GM23338 (cell line): ENCODE measurements at regions not wholly inside any gene's neighbourhood (a gene's known extent, or its start where the extent isn't known, plus 50 kb on each side); places are given as distances from the start of the nearest gene placed in this dataset.

ENCODE experiments used
- ATAC-seq: fragments of 200-7000 bp; cut with Tn5 transposase; 3 replicates; pipeline ENCODE4 v1.9.1; 2020
- DNase-seq: peaks from one replicate; pipeline ENCODE4 v3.0.0-alpha.2; 2015; ENCODE audit warnings: low spot score
- H2AFZ ChIP-seq: fragments of 200-600 bp; sonication (generic); 2 replicates; pipeline ENCODE4 v1.8.0; 2016; ENCODE audit warnings: antibody characterized with exemption, mild to moderate bottlenecking, moderate library complexity
- H3F3A ChIP-seq: fragments of 200-600 bp; sonication (generic); replicated peaks from 2 replicates; pipeline ENCODE4 v1.8.0; 2017; ENCODE audit warnings: antibody characterized with exemption, mixed run types, low read depth
- H3K27ac ChIP-seq: fragments of 200-600 bp; sonication (generic); 2 replicates; pipeline ENCODE4 v1.6.1; 2016; ENCODE audit warnings: low read depth
- H3K27me3 ChIP-seq: fragments of 200-600 bp; sonication (generic); 2 replicates; pipeline ENCODE4 v1.8.0; 2016; ENCODE audit warnings: mild to moderate bottlenecking, mixed run types, moderate library complexity; ENCODE audit not compliant: insufficient read depth
- H3K36me3 ChIP-seq: fragments of 200-600 bp; sonication (generic); 2 replicates; pipeline ENCODE4 v1.8.0; 2016; ENCODE audit warnings: mild to moderate bottlenecking; ENCODE audit not compliant: insufficient read depth
- H3K4me1 ChIP-seq: fragments of 200-600 bp; sonication (generic); 2 replicates; pipeline ENCODE4 v1.8.0; 2016; ENCODE audit warnings: mild to moderate bottlenecking, moderate library complexity; ENCODE audit not compliant: insufficient read depth
- H3K4me2 ChIP-seq: fragments of 200-600 bp; sonication (generic); 2 replicates; pipeline ENCODE4 v1.7.1; 2017; ENCODE audit warnings: mixed run types
- H3K4me3 ChIP-seq: fragments of 200-600 bp; sonication (generic); 2 replicates; pipeline ENCODE4 v1.6.1; 2016; ENCODE audit warnings: mixed run types
- H3K79me2 ChIP-seq: fragments of 200-600 bp; sonication (generic); replicated peaks from 2 replicates; pipeline ENCODE4 v1.8.0; 2017; ENCODE audit warnings: mild to moderate bottlenecking; ENCODE audit not compliant: insufficient read depth
- H3K9me2 ChIP-seq: fragments of 200-600 bp; sonication (generic); 2 replicates; pipeline ENCODE4 v1.8.0; 2017; ENCODE audit not compliant: insufficient read depth
- H4K20me1 ChIP-seq: fragments of 200-600 bp; sonication (generic); replicated peaks from 2 replicates; pipeline ENCODE4 v1.8.0; 2017; ENCODE audit warnings: mild to moderate bottlenecking; ENCODE audit not compliant: insufficient read depth
- H3K27ac Mint-ChIP-seq: 2 replicates; pipeline ENCODE4 v1.8.0; 2020; ENCODE audit warnings: inconsistent platforms, mild to moderate bottlenecking, moderate library complexity, mixed read lengths
- H3K27me3 Mint-ChIP-seq: 3 replicates; pipeline ENCODE4 v1.8.0; 2022; ENCODE audit warnings: low read depth, mild to moderate bottlenecking, moderate library complexity, mixed read lengths, inconsistent platforms; ENCODE audit not compliant: insufficient read depth, poor library complexity
- H3K36me3 Mint-ChIP-seq: 3 replicates; pipeline ENCODE4 v1.8.0; 2021; ENCODE audit warnings: low read depth, mild to moderate bottlenecking, inconsistent platforms, moderate library complexity, mixed read lengths
- H3K4me1 Mint-ChIP-seq: 3 replicates; pipeline ENCODE4 v1.8.0; 2020; ENCODE audit warnings: mild to moderate bottlenecking, inconsistent platforms, mixed read lengths
- H3K4me3 Mint-ChIP-seq: 3 replicates; pipeline ENCODE4 v1.8.0; 2021; ENCODE audit warnings: moderate library complexity, mild to moderate bottlenecking, inconsistent platforms, mixed read lengths
- H3K9me3 Mint-ChIP-seq: 3 replicates; pipeline ENCODE4 v1.8.0; 2020; ENCODE audit warnings: moderate library complexity, mild to moderate bottlenecking, inconsistent platforms, mixed read lengths
- CREB1 ChIP-seq: fragments of 250-450 bp; sonication (Bioruptor Pico); IDR thresholded peaks from 2 replicates; pipeline ENCODE4 v1.5.0; 2020; ENCODE audit warnings: low read depth, mild to moderate bottlenecking, moderate library complexity
- ETS1 ChIP-seq: IDR thresholded peaks from 2 replicates; pipeline ENCODE4 v1.6.1; 2016; ENCODE audit warnings: antibody characterized with exemption
- EZH2 ChIP-seq: fragments of 200-600 bp; sonication (generic); IDR thresholded peaks from one replicate; pipeline ENCODE4 v1.8.0; 2017; ENCODE audit warnings: antibody characterized with exemption, mild to moderate bottlenecking, low read depth; ENCODE audit not compliant: unreplicated experiment
- JUNB ChIP-seq: IDR thresholded peaks from one replicate; pipeline ENCODE4 v1.6.1; 2016; ENCODE audit warnings: antibody characterized with exemption; ENCODE audit not compliant: unreplicated experiment
- NANOG ChIP-seq: IDR thresholded peaks from 2 replicates; pipeline ENCODE4 v1.6.1; 2016; ENCODE audit warnings: antibody characterized with exemption, borderline replicate concordance
- POLR2AphosphoS5 ChIP-seq: IDR thresholded peaks from 2 replicates; pipeline ENCODE4 v1.6.1; 2016; ENCODE audit warnings: antibody characterized with exemption, low read depth
- REST ChIP-seq: IDR thresholded peaks from one replicate; pipeline ENCODE4 v1.6.1; 2018; ENCODE audit warnings: antibody characterized with exemption; ENCODE audit not compliant: unreplicated experiment
- ZNF114 ChIP-seq: fragments of 250-450 bp; sonication (Bioruptor Pico); IDR thresholded peaks from 2 replicates; pipeline ENCODE4 v1.5.0; 2020; ENCODE audit warnings: mild to moderate bottlenecking, moderate library complexity
- ZNF331 ChIP-seq: fragments of 250-450 bp; sonication (Bioruptor Pico); IDR thresholded peaks from 2 replicates; pipeline ENCODE4 v1.5.0; 2020; ENCODE audit warnings: low read depth, mild to moderate bottlenecking, moderate library complexity

GRCh38 chr13:55572862-55573261 is 1567.9 kb upstream of the PRR20A start:
- H3K4me1 Mint-ChIP-seq: peaks cover 58% of the 10 kb centered on the region
- H3K36me3 ChIP-seq: peaks cover 44% of the 10 kb centered on the region
- H3K27me3 ChIP-seq: no peaks in the 10 kb centered on the region
- peaks cover 57% of the 10 kb centered on the region for H3K36me3 Mint-ChIP-seq
- peaks cover 42% of the 10 kb centered on the region for H3K79me2 ChIP-seq
- peaks cover 21% of the 10 kb centered on the region; the same call in 1 of the 2 replicates for H4K20me1 ChIP-seq
- H3K4me3 ChIP-seq: no peak overlapping the region
- ATAC-seq: no peak
- TF ChIP-seq POLR2AphosphoS5 (peak; percentile 92), JUNB (no peak)
- peak overlapping the region; percentile 88 for H3K27ac Mint-ChIP-seq
- H3F3A ChIP-seq: peaks cover 32% of the 10 kb centered on the region
- H2AFZ ChIP-seq: no peak overlapping the region
- no peaks in the 10 kb centered on the region for H3K9me3 Mint-ChIP-seq
- H3K9me2 ChIP-seq: no peaks in the 10 kb centered on the region
- peak overlapping the region; percentile 27 for H3K27ac ChIP-seq
- H3K4me2 ChIP-seq: peak overlapping the region; percentile 83
- H3K4me1 ChIP-seq: peaks cover 52% of the 10 kb centered on the region
- peaks cover 27% of the 10 kb centered on the region for H3K27me3 Mint-ChIP-seq
- H3K4me3 Mint-ChIP-seq: peak overlapping the region; percentile 17; the same call in 1 of the 3 replicates
- DNase-seq: no peak

GRCh38 chr13:55573565-55573964 is 1567.2 kb upstream of the PRR20A start:
- Mint-ChIP-seq H3K9me3 (no peaks in the 10 kb centered on the region), H3K36me3 (peaks cover 62% of the 10 kb centered on the region), H3K4me1 (peaks cover 59% of the 10 kb centered on the region), H3K27ac (no peak overlapping the region), H3K27me3 (peaks cover 31% of the 10 kb centered on the region), H3K4me3 (no peak overlapping the region)
- DNase-seq (no peak), ATAC-seq (no peak)
- 0 out of 2 replicates have a peak overlapping the region, but pooled peaks have one; percentile 27 for H3K27ac ChIP-seq
- H3K36me3 ChIP-seq: peaks cover 47% of the 10 kb centered on the region
- peaks cover 34% of the 10 kb centered on the region for H3F3A ChIP-seq
- no peak overlapping the region for H2AFZ ChIP-seq
- peaks cover 24% of the 10 kb centered on the region for H4K20me1 ChIP-seq
- no peaks in the 10 kb centered on the region for H3K9me2 ChIP-seq
- peak overlapping the region; percentile 83 for H3K4me2 ChIP-seq
- H3K4me3 ChIP-seq: no peak overlapping the region
- peaks cover 47% of the 10 kb centered on the region for H3K4me1 ChIP-seq
- TF ChIP-seq EZH2 (no peak), REST (no peak), ZNF331 (no peak), ZNF114 (CRISPR knock-in tag) (no peak), POLR2AphosphoS5 (peak; percentile 17; the same call in 1 of the 2 replicates)
- peaks cover 46% of the 10 kb centered on the region for H3K79me2 ChIP-seq
- no peaks in the 10 kb centered on the region for H3K27me3 ChIP-seq

GRCh38 chr13:55576389-55576788 is 1564.3 kb upstream of the PRR20A start:
- Histone ChIP-seq H3K36me3 (peaks cover 47% of the 10 kb centered on the region), H3K79me2 (peaks cover 46% of the 10 kb centered on the region), H4K20me1 (peaks cover 24% of the 10 kb centered on the region), H3K4me3 (peak overlapping the region; percentile 87), H3K27ac (peak overlapping the region; percentile 65), H2AFZ (no peak overlapping the region), H3K4me2 (peak overlapping the region; percentile 83), H3K9me2 (no peaks in the 10 kb centered on the region), H3K27me3 (no peaks in the 10 kb centered on the region), H3K4me1 (peaks cover 47% of the 10 kb centered on the region), H3F3A (peaks cover 34% of the 10 kb centered on the region)
- H3K4me1 Mint-ChIP-seq: peaks cover 56% of the 10 kb centered on the region
- peak overlapping the region; percentile 85 for H3K4me3 Mint-ChIP-seq
- H3K27me3 Mint-ChIP-seq: peaks cover 33% of the 10 kb centered on the region
- peak overlapping the region; percentile 29; the same call in 1 of the 2 replicates for H3K27ac Mint-ChIP-seq
- peaks cover 84% of the 10 kb centered on the region for H3K36me3 Mint-ChIP-seq
- H3K9me3 Mint-ChIP-seq: no peaks in the 10 kb centered on the region; the same call in 2 of the 3 replicates
- DNase-seq: peak; percentile 51
- peak; percentile 78 for ATAC-seq
- TF ChIP-seq ETS1 (no peak), CREB1 (CRISPR knock-in tag) (no peak), POLR2AphosphoS5 (no peak), NANOG (no peak), REST (no peak), ZNF114 (CRISPR knock-in tag) (no peak), JUNB (no peak)
